ENCODE measurements at regions not wholly inside any gene's neighbourhood (a gene's known extent, or its start where the extent isn't known, plus 50 kb on each side); places are given as distances from the start of the nearest gene placed in this dataset.

DNA sequence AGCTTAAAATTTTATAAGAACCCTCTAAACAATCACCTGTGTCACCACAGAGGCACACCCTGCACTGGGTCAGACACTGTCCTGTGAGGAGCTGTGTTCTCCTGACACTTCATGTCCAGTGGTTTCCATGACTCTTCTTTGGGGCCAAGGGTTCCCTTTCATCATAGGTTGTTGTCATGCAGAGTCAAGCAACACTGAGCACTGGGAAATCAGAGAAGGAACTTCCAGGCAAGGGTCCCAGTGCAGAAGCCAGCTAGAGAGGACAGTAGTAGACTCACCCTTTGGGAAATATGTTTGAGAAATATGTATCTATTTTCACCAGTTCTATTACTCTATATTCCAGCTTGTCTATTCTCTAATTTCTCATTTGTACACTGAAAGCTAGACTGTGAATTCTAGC, 56.4 kb upstream of the PRSS58 start:
- TF ChIP-seq, protein P1, sequence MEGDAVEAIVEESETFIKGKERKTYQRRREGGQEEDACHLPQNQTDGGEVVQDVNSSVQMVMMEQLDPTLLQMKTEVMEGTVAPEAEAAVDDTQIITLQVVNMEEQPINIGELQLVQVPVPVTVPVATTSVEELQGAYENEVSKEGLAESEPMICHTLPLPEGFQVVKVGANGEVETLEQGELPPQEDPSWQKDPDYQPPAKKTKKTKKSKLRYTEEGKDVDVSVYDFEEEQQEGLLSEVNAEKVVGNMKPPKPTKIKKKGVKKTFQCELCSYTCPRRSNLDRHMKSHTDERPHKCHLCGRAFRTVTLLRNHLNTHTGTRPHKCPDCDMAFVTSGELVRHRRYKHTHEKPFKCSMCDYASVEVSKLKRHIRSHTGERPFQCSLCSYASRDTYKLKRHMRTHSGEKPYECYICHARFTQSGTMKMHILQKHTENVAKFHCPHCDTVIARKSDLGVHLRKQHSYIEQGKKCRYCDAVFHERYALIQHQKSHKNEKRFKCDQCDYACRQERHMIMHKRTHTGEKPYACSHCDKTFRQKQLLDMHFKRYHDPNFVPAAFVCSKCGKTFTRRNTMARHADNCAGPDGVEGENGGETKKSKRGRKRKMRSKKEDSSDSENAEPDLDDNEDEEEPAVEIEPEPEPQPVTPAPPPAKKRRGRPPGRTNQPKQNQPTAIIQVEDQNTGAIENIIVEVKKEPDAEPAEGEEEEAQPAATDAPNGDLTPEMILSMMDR (IDR thresholded peaks at IDR 0.05): no peak
- no peak for TF ChIP-seq EP300 (IDR thresholded peaks at IDR 0.05)

Data from tibial nerve (tissue), 4 donors.